PC-3 (cell line): ENCODE measurements at regions not wholly inside any gene's neighbourhood (a gene's known extent, or its start where the extent isn't known, plus 50 kb on each side); places are given as distances from the start of the nearest gene placed in this dataset.

ENCODE experiments used
- CTCF ChIP-seq: fragments of 300-600 bp; sonication (generic); conservative IDR thresholded peaks from 2 replicates; pipeline ENCODE4 v1.5.1; 2017; ENCODE audit warnings: antibody characterized with exemption, low read depth, mild to moderate bottlenecking, low read length
- EZH2 ChIP-seq: fragments of 300-600 bp; sonication (generic); IDR thresholded peaks from one replicate; pipeline ENCODE4 v1.6.1; 2017; ENCODE audit warnings: antibody characterized with exemption, mild to moderate bottlenecking, low read length; ENCODE audit not compliant: unreplicated experiment
- EZH2phosphoT487 ChIP-seq: fragments of 300-600 bp; sonication (generic); IDR thresholded peaks from 2 replicates; pipeline ENCODE4 v1.6.1; 2018; ENCODE audit warnings: mild to moderate bottlenecking, antibody characterized with exemption, low read length, borderline replicate concordance

DNA sequence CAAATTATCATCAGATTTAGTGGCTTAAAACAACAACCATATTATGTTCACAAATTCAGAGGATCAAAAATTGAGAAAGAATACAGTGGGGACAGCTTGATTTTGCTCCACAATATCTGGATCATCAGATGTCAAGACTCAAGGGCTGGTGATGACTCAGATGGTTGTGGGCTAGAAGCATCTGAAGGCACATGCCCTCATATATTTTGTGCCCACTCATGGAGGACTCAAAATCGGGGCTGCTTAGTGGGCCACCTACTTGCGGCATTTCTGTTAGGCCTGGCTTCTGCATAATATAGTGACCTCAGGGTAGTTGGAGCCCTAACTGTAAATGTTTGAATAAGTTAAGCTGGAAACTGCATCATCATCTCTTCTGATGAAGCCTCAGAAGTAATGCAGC lies 584.5 kb downstream of the SLC16A7 start:
- TF ChIP-seq CTCF: no peak
- no peak for TF ChIP-seq EZH2
- TF ChIP-seq EZH2phosphoT487: no peak
